GM23338 (cell line): ENCODE measurements at regions not wholly inside any gene's neighbourhood (a gene's known extent, or its start where the extent isn't known, plus 50 kb on each side); places are given as distances from the start of the nearest gene placed in this dataset.

Experiments used
- ATAC-seq: fragments of 200-7000 bp; cut with Tn5 transposase; 3 replicates; pipeline ENCODE4 v1.9.1; 2020
- DNase-seq: peaks from one replicate; pipeline ENCODE4 v3.0.0-alpha.2; 2015; ENCODE audit warnings: low spot score
- H2AFZ ChIP-seq: fragments of 200-600 bp; sonication (generic); 2 replicates; pipeline ENCODE4 v1.8.0; 2016; ENCODE audit warnings: antibody characterized with exemption, mild to moderate bottlenecking, moderate library complexity
- H3F3A ChIP-seq: fragments of 200-600 bp; sonication (generic); replicated peaks from 2 replicates; pipeline ENCODE4 v1.8.0; 2017; ENCODE audit warnings: antibody characterized with exemption, mixed run types, low read depth
- H3K27ac ChIP-seq: fragments of 200-600 bp; sonication (generic); 2 replicates; pipeline ENCODE4 v1.6.1; 2016; ENCODE audit warnings: low read depth
- H3K27me3 ChIP-seq: fragments of 200-600 bp; sonication (generic); 2 replicates; pipeline ENCODE4 v1.8.0; 2016; ENCODE audit warnings: mild to moderate bottlenecking, mixed run types, moderate library complexity; ENCODE audit not compliant: insufficient read depth
- H3K36me3 ChIP-seq: fragments of 200-600 bp; sonication (generic); 2 replicates; pipeline ENCODE4 v1.8.0; 2016; ENCODE audit warnings: mild to moderate bottlenecking; ENCODE audit not compliant: insufficient read depth
- H3K4me1 ChIP-seq: fragments of 200-600 bp; sonication (generic); 2 replicates; pipeline ENCODE4 v1.8.0; 2016; ENCODE audit warnings: mild to moderate bottlenecking, moderate library complexity; ENCODE audit not compliant: insufficient read depth
- H3K4me2 ChIP-seq: fragments of 200-600 bp; sonication (generic); 2 replicates; pipeline ENCODE4 v1.7.1; 2017; ENCODE audit warnings: mixed run types
- H3K4me3 ChIP-seq: fragments of 200-600 bp; sonication (generic); 2 replicates; pipeline ENCODE4 v1.6.1; 2016; ENCODE audit warnings: mixed run types
- H3K79me2 ChIP-seq: fragments of 200-600 bp; sonication (generic); replicated peaks from 2 replicates; pipeline ENCODE4 v1.8.0; 2017; ENCODE audit warnings: mild to moderate bottlenecking; ENCODE audit not compliant: insufficient read depth
- H3K9me2 ChIP-seq: fragments of 200-600 bp; sonication (generic); 2 replicates; pipeline ENCODE4 v1.8.0; 2017; ENCODE audit not compliant: insufficient read depth
- H4K20me1 ChIP-seq: fragments of 200-600 bp; sonication (generic); replicated peaks from 2 replicates; pipeline ENCODE4 v1.8.0; 2017; ENCODE audit warnings: mild to moderate bottlenecking; ENCODE audit not compliant: insufficient read depth
- H3K27ac Mint-ChIP-seq: 2 replicates; pipeline ENCODE4 v1.8.0; 2020; ENCODE audit warnings: inconsistent platforms, mild to moderate bottlenecking, moderate library complexity, mixed read lengths
- H3K27me3 Mint-ChIP-seq: 3 replicates; pipeline ENCODE4 v1.8.0; 2022; ENCODE audit warnings: low read depth, mild to moderate bottlenecking, moderate library complexity, mixed read lengths, inconsistent platforms; ENCODE audit not compliant: insufficient read depth, poor library complexity
- H3K36me3 Mint-ChIP-seq: 3 replicates; pipeline ENCODE4 v1.8.0; 2021; ENCODE audit warnings: low read depth, mild to moderate bottlenecking, inconsistent platforms, moderate library complexity, mixed read lengths
- H3K4me1 Mint-ChIP-seq: 3 replicates; pipeline ENCODE4 v1.8.0; 2020; ENCODE audit warnings: mild to moderate bottlenecking, inconsistent platforms, mixed read lengths
- H3K4me3 Mint-ChIP-seq: 3 replicates; pipeline ENCODE4 v1.8.0; 2021; ENCODE audit warnings: moderate library complexity, mild to moderate bottlenecking, inconsistent platforms, mixed read lengths
- H3K9me3 Mint-ChIP-seq: 3 replicates; pipeline ENCODE4 v1.8.0; 2020; ENCODE audit warnings: moderate library complexity, mild to moderate bottlenecking, inconsistent platforms, mixed read lengths
- CREB1 ChIP-seq: fragments of 250-450 bp; sonication (Bioruptor Pico); IDR thresholded peaks from 2 replicates; pipeline ENCODE4 v1.5.0; 2020; ENCODE audit warnings: low read depth, mild to moderate bottlenecking, moderate library complexity
- JUNB ChIP-seq: IDR thresholded peaks from one replicate; pipeline ENCODE4 v1.6.1; 2016; ENCODE audit warnings: antibody characterized with exemption; ENCODE audit not compliant: unreplicated experiment
- NANOG ChIP-seq: IDR thresholded peaks from 2 replicates; pipeline ENCODE4 v1.6.1; 2016; ENCODE audit warnings: antibody characterized with exemption, borderline replicate concordance
- POLR2AphosphoS5 ChIP-seq: IDR thresholded peaks from 2 replicates; pipeline ENCODE4 v1.6.1; 2016; ENCODE audit warnings: antibody characterized with exemption, low read depth
- STAT1 ChIP-seq: IDR thresholded peaks from one replicate; pipeline ENCODE4 v1.6.1; 2016; ENCODE audit warnings: antibody characterized with exemption; ENCODE audit not compliant: unreplicated experiment
- ZNF331 ChIP-seq: fragments of 250-450 bp; sonication (Bioruptor Pico); IDR thresholded peaks from 2 replicates; pipeline ENCODE4 v1.5.0; 2020; ENCODE audit warnings: low read depth, mild to moderate bottlenecking, moderate library complexity
- TF ChIP-seq, protein P1 (sequence below): fragments of 250-450 bp; sonication (Bioruptor Pico); IDR thresholded peaks from 2 replicates; pipeline ENCODE4 v1.5.0; 2020; ENCODE audit warnings: mild to moderate bottlenecking, moderate library complexity
- TF ChIP-seq, protein P2 (sequence below), 2 experiments: fragments of 200-600 bp in 1 of 2; sonication (generic) in 1 of 2; conservative IDR thresholded peaks; 2 replicates each; pipeline versions ENCODE4 v1.5.1 to v1.6.1; 2016 to 2017; ENCODE audit warnings: antibody characterized with exemption in 2 of 2, low read depth in 2 of 2, mild to moderate bottlenecking in 2 of 2, moderate library complexity in 1 of 2
- TF ChIP-seq, protein P3 (sequence below): IDR thresholded peaks from one replicate; pipeline ENCODE4 v1.6.1; 2018; ENCODE audit warnings: antibody characterized with exemption; ENCODE audit not compliant: unreplicated experiment

DNA sequence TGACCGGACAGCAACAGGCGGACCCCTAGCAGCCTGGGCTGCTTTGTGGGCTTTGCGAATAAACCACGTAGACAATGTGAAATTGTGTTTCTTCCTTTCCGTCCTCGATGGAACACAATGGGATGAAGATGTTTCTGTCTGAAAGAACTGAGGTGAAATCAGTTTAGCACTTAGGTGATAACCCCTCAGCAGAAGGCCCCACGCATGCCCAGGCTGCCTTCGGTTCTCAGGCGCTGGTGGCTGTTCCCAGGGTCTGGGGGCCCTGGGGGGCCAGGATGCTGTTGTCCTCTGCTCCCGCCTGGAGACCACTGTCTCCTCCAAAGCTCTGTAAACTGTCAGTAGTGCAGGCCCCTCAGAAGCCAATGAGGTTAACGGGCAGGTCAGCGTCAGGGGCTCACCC is 73.9 kb upstream of the HGFAC start (continued):
- TF ChIP-seq, protein P1, sequence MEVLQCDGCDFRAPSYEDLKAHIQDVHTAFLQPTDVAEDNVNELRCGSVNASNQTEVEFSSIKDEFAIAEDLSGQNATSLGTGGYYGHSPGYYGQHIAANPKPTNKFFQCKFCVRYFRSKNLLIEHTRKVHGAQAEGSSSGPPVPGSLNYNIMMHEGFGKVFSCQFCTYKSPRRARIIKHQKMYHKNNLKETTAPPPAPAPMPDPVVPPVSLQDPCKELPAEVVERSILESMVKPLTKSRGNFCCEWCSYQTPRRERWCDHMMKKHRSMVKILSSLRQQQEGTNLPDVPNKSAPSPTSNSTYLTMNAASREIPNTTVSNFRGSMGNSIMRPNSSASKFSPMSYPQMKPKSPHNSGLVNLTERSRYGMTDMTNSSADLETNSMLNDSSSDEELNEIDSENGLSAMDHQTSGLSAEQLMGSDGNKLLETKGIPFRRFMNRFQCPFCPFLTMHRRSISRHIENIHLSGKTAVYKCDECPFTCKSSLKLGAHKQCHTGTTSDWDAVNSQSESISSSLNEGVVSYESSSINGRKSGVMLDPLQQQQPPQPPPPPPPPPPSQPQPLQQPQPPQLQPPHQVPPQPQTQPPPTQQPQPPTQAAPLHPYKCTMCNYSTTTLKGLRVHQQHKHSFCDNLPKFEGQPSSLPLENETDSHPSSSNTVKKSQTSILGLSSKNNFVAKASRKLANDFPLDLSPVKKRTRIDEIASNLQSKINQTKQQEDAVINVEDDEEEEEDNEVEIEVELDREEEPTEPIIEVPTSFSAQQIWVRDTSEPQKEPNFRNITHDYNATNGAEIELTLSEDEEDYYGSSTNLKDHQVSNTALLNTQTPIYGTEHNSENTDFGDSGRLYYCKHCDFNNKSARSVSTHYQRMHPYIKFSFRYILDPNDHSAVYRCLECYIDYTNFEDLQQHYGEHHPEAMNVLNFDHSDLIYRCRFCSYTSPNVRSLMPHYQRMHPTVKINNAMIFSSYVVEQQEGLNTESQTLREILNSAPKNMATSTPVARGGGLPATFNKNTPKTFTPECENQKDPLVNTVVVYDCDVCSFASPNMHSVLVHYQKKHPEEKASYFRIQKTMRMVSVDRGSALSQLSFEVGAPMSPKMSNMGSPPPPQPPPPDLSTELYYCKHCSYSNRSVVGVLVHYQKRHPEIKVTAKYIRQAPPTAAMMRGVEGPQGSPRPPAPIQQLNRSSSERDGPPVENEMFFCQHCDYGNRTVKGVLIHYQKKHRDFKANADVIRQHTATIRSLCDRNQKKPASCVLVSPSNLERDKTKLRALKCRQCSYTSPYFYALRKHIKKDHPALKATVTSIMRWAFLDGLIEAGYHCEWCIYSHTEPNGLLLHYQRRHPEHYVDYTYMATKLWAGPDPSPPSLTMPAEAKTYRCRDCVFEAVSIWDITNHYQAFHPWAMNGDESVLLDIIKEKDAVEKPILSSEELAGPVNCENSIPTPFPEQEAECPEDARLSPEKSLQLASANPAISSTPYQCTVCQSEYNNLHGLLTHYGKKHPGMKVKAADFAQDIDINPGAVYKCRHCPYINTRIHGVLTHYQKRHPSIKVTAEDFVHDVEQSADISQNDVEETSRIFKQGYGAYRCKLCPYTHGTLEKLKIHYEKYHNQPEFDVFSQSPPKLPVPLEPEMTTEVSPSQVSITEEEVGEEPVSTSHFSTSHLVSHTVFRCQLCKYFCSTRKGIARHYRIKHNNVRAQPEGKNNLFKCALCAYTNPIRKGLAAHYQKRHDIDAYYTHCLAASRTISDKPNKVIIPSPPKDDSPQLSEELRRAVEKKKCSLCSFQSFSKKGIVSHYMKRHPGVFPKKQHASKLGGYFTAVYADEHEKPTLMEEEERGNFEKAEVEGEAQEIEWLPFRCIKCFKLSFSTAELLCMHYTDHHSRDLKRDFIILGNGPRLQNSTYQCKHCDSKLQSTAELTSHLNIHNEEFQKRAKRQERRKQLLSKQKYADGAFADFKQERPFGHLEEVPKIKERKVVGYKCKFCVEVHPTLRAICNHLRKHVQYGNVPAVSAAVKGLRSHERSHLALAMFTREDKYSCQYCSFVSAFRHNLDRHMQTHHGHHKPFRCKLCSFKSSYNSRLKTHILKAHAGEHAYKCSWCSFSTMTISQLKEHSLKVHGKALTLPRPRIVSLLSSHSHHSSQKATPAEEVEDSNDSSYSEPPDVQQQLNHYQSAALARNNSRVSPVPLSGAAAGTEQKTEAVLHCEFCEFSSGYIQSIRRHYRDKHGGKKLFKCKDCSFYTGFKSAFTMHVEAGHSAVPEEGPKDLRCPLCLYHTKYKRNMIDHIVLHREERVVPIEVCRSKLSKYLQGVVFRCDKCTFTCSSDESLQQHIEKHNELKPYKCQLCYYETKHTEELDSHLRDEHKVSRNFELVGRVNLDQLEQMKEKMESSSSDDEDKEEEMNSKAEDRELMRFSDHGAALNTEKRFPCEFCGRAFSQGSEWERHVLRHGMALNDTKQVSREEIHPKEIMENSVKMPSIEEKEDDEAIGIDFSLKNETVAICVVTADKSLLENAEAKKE (CRISPR knock-in tag), result no peak
- no peak for TF ChIP-seq CREB1
- TF ChIP-seq, protein P2, sequence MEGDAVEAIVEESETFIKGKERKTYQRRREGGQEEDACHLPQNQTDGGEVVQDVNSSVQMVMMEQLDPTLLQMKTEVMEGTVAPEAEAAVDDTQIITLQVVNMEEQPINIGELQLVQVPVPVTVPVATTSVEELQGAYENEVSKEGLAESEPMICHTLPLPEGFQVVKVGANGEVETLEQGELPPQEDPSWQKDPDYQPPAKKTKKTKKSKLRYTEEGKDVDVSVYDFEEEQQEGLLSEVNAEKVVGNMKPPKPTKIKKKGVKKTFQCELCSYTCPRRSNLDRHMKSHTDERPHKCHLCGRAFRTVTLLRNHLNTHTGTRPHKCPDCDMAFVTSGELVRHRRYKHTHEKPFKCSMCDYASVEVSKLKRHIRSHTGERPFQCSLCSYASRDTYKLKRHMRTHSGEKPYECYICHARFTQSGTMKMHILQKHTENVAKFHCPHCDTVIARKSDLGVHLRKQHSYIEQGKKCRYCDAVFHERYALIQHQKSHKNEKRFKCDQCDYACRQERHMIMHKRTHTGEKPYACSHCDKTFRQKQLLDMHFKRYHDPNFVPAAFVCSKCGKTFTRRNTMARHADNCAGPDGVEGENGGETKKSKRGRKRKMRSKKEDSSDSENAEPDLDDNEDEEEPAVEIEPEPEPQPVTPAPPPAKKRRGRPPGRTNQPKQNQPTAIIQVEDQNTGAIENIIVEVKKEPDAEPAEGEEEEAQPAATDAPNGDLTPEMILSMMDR (conservative IDR thresholded peaks at IDR 0.05; ENCODE audit: low read depth in 2 of 2), result no peak
- no peak for TF ChIP-seq POLR2AphosphoS5

DNA sequence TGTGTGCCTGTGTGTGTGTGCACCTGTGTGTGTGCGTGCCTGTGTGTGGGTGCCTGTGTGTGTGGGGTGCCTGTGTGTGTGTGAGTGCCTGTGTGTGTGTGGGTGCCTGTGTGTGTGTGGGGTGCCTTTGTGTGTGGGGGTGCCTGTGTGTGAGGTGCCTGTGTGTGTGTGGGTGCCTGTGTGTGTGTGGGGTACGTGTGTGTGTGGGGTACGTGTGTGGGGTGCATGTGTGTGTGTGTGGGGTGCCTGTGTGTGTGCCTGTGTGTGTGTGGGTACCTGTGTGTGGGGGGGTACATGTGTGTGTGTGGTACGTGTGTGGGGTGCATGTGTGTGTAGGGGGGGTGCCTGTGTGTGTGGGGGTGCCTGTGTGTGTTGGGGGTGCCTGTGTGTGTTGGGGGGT is 73.4 kb upstream of the HGFAC start:
- no peaks in the 10 kb centered on the region for H3K36me3 Mint-ChIP-seq
- H3K4me3 ChIP-seq, result no peak overlapping the region
- H2AFZ ChIP-seq, result no peak overlapping the region
- no peaks in the 10 kb centered on the region; the same call in 1 of the 2 replicates for H4K20me1 ChIP-seq
- H3K27me3 Mint-ChIP-seq, result peaks cover 42% of the 10 kb centered on the region
- no peak for DNase-seq
- no peaks in the 10 kb centered on the region for H3K27me3 ChIP-seq
- no peaks in the 10 kb centered on the region for H3K79me2 ChIP-seq
- H3K4me1 Mint-ChIP-seq, result peaks cover 55% of the 10 kb centered on the region
- no peak overlapping the region for H3K4me2 ChIP-seq
- H3F3A ChIP-seq, result 0 out of 2 replicates have a peak, but pooled peaks cover 2% of the 10 kb centered on the region
- no peak overlapping the region for H3K4me3 Mint-ChIP-seq
- H3K36me3 ChIP-seq, result no peaks in the 10 kb centered on the region
- no peak overlapping the region for H3K27ac ChIP-seq
- no peak for ATAC-seq
- H3K27ac Mint-ChIP-seq, result no peak overlapping the region
- peaks cover 27% of the 10 kb centered on the region for H3K4me1 ChIP-seq
- no peaks in the 10 kb centered on the region for H3K9me3 Mint-ChIP-seq
- H3K9me2 ChIP-seq, result no peaks in the 10 kb centered on the region
- TF ChIP-seq, protein P3, sequence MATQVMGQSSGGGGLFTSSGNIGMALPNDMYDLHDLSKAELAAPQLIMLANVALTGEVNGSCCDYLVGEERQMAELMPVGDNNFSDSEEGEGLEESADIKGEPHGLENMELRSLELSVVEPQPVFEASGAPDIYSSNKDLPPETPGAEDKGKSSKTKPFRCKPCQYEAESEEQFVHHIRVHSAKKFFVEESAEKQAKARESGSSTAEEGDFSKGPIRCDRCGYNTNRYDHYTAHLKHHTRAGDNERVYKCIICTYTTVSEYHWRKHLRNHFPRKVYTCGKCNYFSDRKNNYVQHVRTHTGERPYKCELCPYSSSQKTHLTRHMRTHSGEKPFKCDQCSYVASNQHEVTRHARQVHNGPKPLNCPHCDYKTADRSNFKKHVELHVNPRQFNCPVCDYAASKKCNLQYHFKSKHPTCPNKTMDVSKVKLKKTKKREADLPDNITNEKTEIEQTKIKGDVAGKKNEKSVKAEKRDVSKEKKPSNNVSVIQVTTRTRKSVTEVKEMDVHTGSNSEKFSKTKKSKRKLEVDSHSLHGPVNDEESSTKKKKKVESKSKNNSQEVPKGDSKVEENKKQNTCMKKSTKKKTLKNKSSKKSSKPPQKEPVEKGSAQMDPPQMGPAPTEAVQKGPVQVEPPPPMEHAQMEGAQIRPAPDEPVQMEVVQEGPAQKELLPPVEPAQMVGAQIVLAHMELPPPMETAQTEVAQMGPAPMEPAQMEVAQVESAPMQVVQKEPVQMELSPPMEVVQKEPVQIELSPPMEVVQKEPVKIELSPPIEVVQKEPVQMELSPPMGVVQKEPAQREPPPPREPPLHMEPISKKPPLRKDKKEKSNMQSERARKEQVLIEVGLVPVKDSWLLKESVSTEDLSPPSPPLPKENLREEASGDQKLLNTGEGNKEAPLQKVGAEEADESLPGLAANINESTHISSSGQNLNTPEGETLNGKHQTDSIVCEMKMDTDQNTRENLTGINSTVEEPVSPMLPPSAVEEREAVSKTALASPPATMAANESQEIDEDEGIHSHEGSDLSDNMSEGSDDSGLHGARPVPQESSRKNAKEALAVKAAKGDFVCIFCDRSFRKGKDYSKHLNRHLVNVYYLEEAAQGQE, result no peak
- TF ChIP-seq JUNB (no peak), NANOG (no peak), STAT1 (no peak), ZNF331 (CRISPR knock-in tag) (no peak)
